Glutamatergic neuron (in vitro differentiated cells): ENCODE measurements at regions not wholly inside any gene's neighbourhood (a gene's known extent, or its start where the extent isn't known, plus 50 kb on each side); places are given as distances from the start of the nearest gene placed in this dataset.

Source experiments
- DNase-seq: peaks from one replicate; pipeline ENCODE4 v3.0.0; 2022
- H3K27ac Mint-ChIP-seq: one replicate; pipeline ENCODE4 v1.8.0; 2020; ENCODE audit warnings: mild to moderate bottlenecking, mixed read lengths, inconsistent platforms; ENCODE audit not compliant: unreplicated experiment
- H3K27me3 Mint-ChIP-seq: one replicate; pipeline ENCODE4 v1.8.0; 2020; ENCODE audit warnings: mild to moderate bottlenecking, moderate library complexity, mixed read lengths, inconsistent platforms; ENCODE audit not compliant: unreplicated experiment
- H3K36me3 Mint-ChIP-seq: one replicate; pipeline ENCODE4 v1.8.0; 2020; ENCODE audit warnings: mild to moderate bottlenecking, mixed read lengths, inconsistent platforms; ENCODE audit not compliant: unreplicated experiment
- H3K4me1 Mint-ChIP-seq: one replicate; pipeline ENCODE4 v1.8.0; 2020; ENCODE audit warnings: mild to moderate bottlenecking, low read depth, mixed read lengths, inconsistent platforms; ENCODE audit not compliant: unreplicated experiment
- H3K4me3 Mint-ChIP-seq: one replicate; pipeline ENCODE4 v1.8.0; 2020; ENCODE audit warnings: mild to moderate bottlenecking, mixed read lengths, inconsistent platforms; ENCODE audit not compliant: unreplicated experiment
- H3K9me3 Mint-ChIP-seq: one replicate; pipeline ENCODE4 v1.8.0; 2020; ENCODE audit warnings: mild to moderate bottlenecking, moderate library complexity, mixed read lengths, inconsistent platforms; ENCODE audit not compliant: unreplicated experiment
- CTCF ChIP-seq: fragments of 200-600 bp; sonication (generic); IDR thresholded peaks from one replicate; pipeline ENCODE4 v1.5.0; 2021; ENCODE audit not compliant: partially characterized antibody, unreplicated experiment

- Mint-ChIP-seq H3K4me1 (peaks cover 1% of the 10 kb centered on the region), H3K36me3 (no peaks in the 10 kb centered on the region), H3K4me3 (no peak overlapping the region), H3K27ac (no peak overlapping the region), H3K9me3 (no peaks in the 10 kb centered on the region), H3K27me3 (no peaks in the 10 kb centered on the region)
- TF ChIP-seq CTCF = no peak
- no peak for DNase-seq
Observed at GRCh38 chr6:113047148-113047547, 700.0 kb downstream of the RFPL4B start.

GRCh38 chr6:113047932-113048331, 700.8 kb downstream of the RFPL4B start:
- no peak for TF ChIP-seq CTCF
- H3K9me3 Mint-ChIP-seq = no peaks in the 10 kb centered on the region
- H3K4me3 Mint-ChIP-seq = no peak overlapping the region
- no peak for DNase-seq
- H3K27ac Mint-ChIP-seq = no peak overlapping the region
- H3K36me3 Mint-ChIP-seq = no peaks in the 10 kb centered on the region
- H3K4me1 Mint-ChIP-seq = peaks cover 1% of the 10 kb centered on the region
- no peaks in the 10 kb centered on the region for H3K27me3 Mint-ChIP-seq

GRCh38 chr6:113048741-113049140, 701.6 kb downstream of the RFPL4B start:
- Mint-ChIP-seq H3K9me3 (no peaks in the 10 kb centered on the region), H3K27ac (no peak overlapping the region), H3K4me1 (peaks cover 1% of the 10 kb centered on the region), H3K27me3 (no peaks in the 10 kb centered on the region), H3K36me3 (no peaks in the 10 kb centered on the region), H3K4me3 (no peak overlapping the region)
- no peak for TF ChIP-seq CTCF
- DNase-seq = no peak

GRCh38 chr6:113049190-113049589, 702.1 kb downstream of the RFPL4B start:
- TF ChIP-seq CTCF = no peak
- H3K27me3 Mint-ChIP-seq = no peaks in the 10 kb centered on the region
- no peak overlapping the region for H3K27ac Mint-ChIP-seq
- no peak for DNase-seq
- no peaks in the 10 kb centered on the region for H3K9me3 Mint-ChIP-seq
- no peaks in the 10 kb centered on the region for H3K36me3 Mint-ChIP-seq
- H3K4me1 Mint-ChIP-seq = peaks cover 1% of the 10 kb centered on the region
- no peak overlapping the region for H3K4me3 Mint-ChIP-seq

GRCh38 chr6:113050010-113050858, 703.1 kb downstream of the RFPL4B start:
- H3K4me1 Mint-ChIP-seq = peaks cover 1% of the 10 kb centered on the region
- no peak overlapping the region for H3K4me3 Mint-ChIP-seq
- no peaks in the 10 kb centered on the region for H3K9me3 Mint-ChIP-seq
- no peaks in the 10 kb centered on the region for H3K36me3 Mint-ChIP-seq
- DNase-seq = no peak
- TF ChIP-seq CTCF = no peak
- H3K27me3 Mint-ChIP-seq = no peaks in the 10 kb centered on the region
- H3K27ac Mint-ChIP-seq = no peak overlapping the region
